ENCODE measurements at regions not wholly inside any gene's neighbourhood (a gene's known extent, or its start where the extent isn't known, plus 50 kb on each side); places are given as distances from the start of the nearest gene placed in this dataset.

- no peak for DNase-seq
- H3K9ac ChIP-seq (ENCODE audit: low read length), result no peak overlapping the region
- no peak overlapping the region for H3K4me2 ChIP-seq (ENCODE audit: low read depth, low read length)
- no peaks in the 10 kb centered on the region for H3K9me2 ChIP-seq (replicated peaks; ENCODE audit: insufficient read depth, low read length)
- no peaks in the 10 kb centered on the region for H3K4me1 ChIP-seq (ENCODE audit: low read length)
- no peaks in the 10 kb centered on the region for H3K27me3 ChIP-seq (replicated peaks; ENCODE audit: insufficient read depth, low read length)
- H4K20me1 ChIP-seq (ENCODE audit: insufficient read depth, low read length), result no peaks in the 10 kb centered on the region
- no peak overlapping the region for H3K4me3 ChIP-seq (ENCODE audit: low read length)
- no peaks in the 10 kb centered on the region for H3K9me3 ChIP-seq (replicated peaks; ENCODE audit: insufficient read depth, low read length)
- no peaks in the 10 kb centered on the region for H3K79me2 ChIP-seq (ENCODE audit: low read length)
- no peaks in the 10 kb centered on the region for H3K36me3 ChIP-seq (replicated peaks; ENCODE audit: insufficient read depth, low read length)
- no peaks in the 10 kb centered on the region for H3F3A ChIP-seq (ENCODE audit: insufficient read depth, low read length)
- H3K27ac ChIP-seq (ENCODE audit: low read length), result no peak overlapping the region
- TF ChIP-seq EZH2 (optimal IDR thresholded peaks at IDR 0.05; ENCODE audit: low read depth, low read length) (no peak), EZH2phosphoT487 (IDR thresholded peaks at IDR 0.05; ENCODE audit: low read length) (no peak)
- TF ChIP-seq, protein P1, sequence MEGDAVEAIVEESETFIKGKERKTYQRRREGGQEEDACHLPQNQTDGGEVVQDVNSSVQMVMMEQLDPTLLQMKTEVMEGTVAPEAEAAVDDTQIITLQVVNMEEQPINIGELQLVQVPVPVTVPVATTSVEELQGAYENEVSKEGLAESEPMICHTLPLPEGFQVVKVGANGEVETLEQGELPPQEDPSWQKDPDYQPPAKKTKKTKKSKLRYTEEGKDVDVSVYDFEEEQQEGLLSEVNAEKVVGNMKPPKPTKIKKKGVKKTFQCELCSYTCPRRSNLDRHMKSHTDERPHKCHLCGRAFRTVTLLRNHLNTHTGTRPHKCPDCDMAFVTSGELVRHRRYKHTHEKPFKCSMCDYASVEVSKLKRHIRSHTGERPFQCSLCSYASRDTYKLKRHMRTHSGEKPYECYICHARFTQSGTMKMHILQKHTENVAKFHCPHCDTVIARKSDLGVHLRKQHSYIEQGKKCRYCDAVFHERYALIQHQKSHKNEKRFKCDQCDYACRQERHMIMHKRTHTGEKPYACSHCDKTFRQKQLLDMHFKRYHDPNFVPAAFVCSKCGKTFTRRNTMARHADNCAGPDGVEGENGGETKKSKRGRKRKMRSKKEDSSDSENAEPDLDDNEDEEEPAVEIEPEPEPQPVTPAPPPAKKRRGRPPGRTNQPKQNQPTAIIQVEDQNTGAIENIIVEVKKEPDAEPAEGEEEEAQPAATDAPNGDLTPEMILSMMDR (IDR thresholded peaks at IDR 0.05; ENCODE audit: low read length), result no peak
- no peak overlapping the region for H2AFZ ChIP-seq (ENCODE audit: low read length)
These were observed 56.0 kb upstream of the CTTNBP2 start for GRCh38 chr7:117929237-117929636.

- no peaks in the 10 kb centered on the region for H3K36me3 ChIP-seq (replicated peaks; ENCODE audit: insufficient read depth, low read length)
- H4K20me1 ChIP-seq (ENCODE audit: insufficient read depth, low read length), result no peaks in the 10 kb centered on the region
- H3K27ac ChIP-seq (ENCODE audit: low read length), result no peak overlapping the region
- no peak overlapping the region for H3K9ac ChIP-seq (ENCODE audit: low read length)
- no peaks in the 10 kb centered on the region for H3K27me3 ChIP-seq (replicated peaks; ENCODE audit: insufficient read depth, low read length)
- H3K9me2 ChIP-seq (replicated peaks; ENCODE audit: insufficient read depth, low read length), result no peaks in the 10 kb centered on the region
- no peak overlapping the region for H3K4me2 ChIP-seq (ENCODE audit: low read depth, low read length)
- H3K79me2 ChIP-seq (ENCODE audit: low read length), result no peaks in the 10 kb centered on the region
- no peak overlapping the region for H3K4me3 ChIP-seq (ENCODE audit: low read length)
- TF ChIP-seq EZH2phosphoT487 (IDR thresholded peaks at IDR 0.05; ENCODE audit: low read length) (no peak), EZH2 (optimal IDR thresholded peaks at IDR 0.05; ENCODE audit: low read depth, low read length) (no peak)
- TF ChIP-seq, protein P1 (IDR thresholded peaks at IDR 0.05; ENCODE audit: low read length), result no peak
- H3F3A ChIP-seq (ENCODE audit: insufficient read depth, low read length), result no peaks in the 10 kb centered on the region
- no peak overlapping the region for H2AFZ ChIP-seq (ENCODE audit: low read length)
- no peaks in the 10 kb centered on the region for H3K9me3 ChIP-seq (replicated peaks; ENCODE audit: insufficient read depth, low read length)
- no peaks in the 10 kb centered on the region for H3K4me1 ChIP-seq (ENCODE audit: low read length)
- DNase-seq, result no peak
These were observed 58.1 kb upstream of the CTTNBP2 start for GRCh38 chr7:117931314-117931713.

DNA sequence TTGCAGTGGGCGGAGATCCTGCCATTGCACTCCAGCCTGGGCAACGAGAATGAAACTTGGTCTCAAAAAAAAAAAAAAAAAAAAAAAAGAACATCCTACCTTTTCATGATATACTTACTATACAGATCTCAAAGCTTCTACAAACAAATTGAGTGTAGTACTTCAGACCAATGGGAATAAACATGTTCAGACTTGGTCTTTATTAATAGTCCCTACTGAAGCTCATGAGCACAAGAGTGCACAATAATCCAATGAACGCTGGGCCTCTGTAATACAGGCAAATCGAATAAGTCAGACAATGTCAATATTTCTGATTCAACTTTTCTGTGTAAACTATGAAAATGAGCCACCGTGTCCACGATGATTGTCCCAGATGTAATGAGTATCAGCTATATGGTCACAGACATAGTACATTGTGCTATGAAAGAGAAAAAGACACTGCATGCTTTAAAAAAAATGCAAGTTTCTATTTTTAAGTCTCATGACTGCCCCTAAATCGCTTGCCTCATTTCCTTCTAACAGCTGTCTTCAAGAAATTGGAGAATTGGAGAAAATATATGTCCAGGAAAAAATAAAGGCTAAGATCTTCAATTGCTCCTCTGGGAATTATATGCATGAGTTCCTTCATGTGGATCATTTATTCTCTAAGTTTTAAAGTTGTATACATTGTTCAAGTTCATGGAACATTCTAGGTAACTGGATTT is 64.0 kb upstream of the CTTNBP2 start:
- Histone ChIP-seq H3K9me2 (replicated peaks; ENCODE audit: insufficient read depth, low read length) (no peaks in the 10 kb centered on the region), H4K20me1 (ENCODE audit: insufficient read depth, low read length) (no peaks in the 10 kb centered on the region), H3K79me2 (ENCODE audit: low read length) (no peaks in the 10 kb centered on the region), H2AFZ (ENCODE audit: low read length) (no peak overlapping the region), H3F3A (ENCODE audit: insufficient read depth, low read length) (no peaks in the 10 kb centered on the region), H3K36me3 (replicated peaks; ENCODE audit: insufficient read depth, low read length) (no peaks in the 10 kb centered on the region), H3K9me3 (replicated peaks; ENCODE audit: insufficient read depth, low read length) (no peaks in the 10 kb centered on the region), H3K9ac (ENCODE audit: low read length) (no peak overlapping the region), H3K4me1 (ENCODE audit: low read length) (peaks cover 13% of the 10 kb centered on the region), H3K4me3 (ENCODE audit: low read length) (no peak overlapping the region), H3K27me3 (replicated peaks; ENCODE audit: insufficient read depth, low read length) (no peaks in the 10 kb centered on the region), H3K4me2 (ENCODE audit: low read depth, low read length) (peak overlapping the region; percentile 21), H3K27ac (ENCODE audit: low read length) (no peak overlapping the region)
- no peak for TF ChIP-seq EZH2phosphoT487 (IDR thresholded peaks at IDR 0.05; ENCODE audit: low read length)
- no peak for TF ChIP-seq EZH2 (optimal IDR thresholded peaks at IDR 0.05; ENCODE audit: low read depth, low read length)
- TF ChIP-seq, protein P1 (IDR thresholded peaks at IDR 0.05; ENCODE audit: low read length), result no peak
- DNase-seq, result no peak

Data from MM.1S (cell line).